GM12864 (cell line): ENCODE measurements at regions not wholly inside any gene's neighbourhood (a gene's known extent, or its start where the extent isn't known, plus 50 kb on each side); places are given as distances from the start of the nearest gene placed in this dataset.

ENCODE experiments used
- DNase-seq: peaks from one replicate; pipeline ENCODE4 v3.0.0-alpha.2; 2011; ENCODE audit warnings: low read depth
- H3K4me3 ChIP-seq: 2 replicates; pipeline ENCODE4 v1.5.1; 2011; ENCODE audit warnings: mild to moderate bottlenecking, low read depth, low read length, control low read depth
- CTCF ChIP-seq: IDR thresholded peaks from 2 replicates; pipeline ENCODE4 v1.5.1; 2011; ENCODE audit warnings: low read depth, mild to moderate bottlenecking, moderate library complexity, low read length, control low read depth, inconsistent platforms; ENCODE audit errors: missing control alignments

GRCh38 chr13:57857945-57858344, 226.4 kb downstream of the PCDH17 start:
- no peak for TF ChIP-seq CTCF
- no peak for DNase-seq
- H3K4me3 ChIP-seq: no peak overlapping the region

GRCh38 chr13:57858376-57858775, 226.8 kb downstream of the PCDH17 start:
- no peak for DNase-seq

GRCh38 chr13:57862879-57863278, 231.3 kb downstream of the PCDH17 start:
- DNase-seq: no peak
- no peak for TF ChIP-seq CTCF
- H3K4me3 ChIP-seq: no peak overlapping the region

More at GRCh38 chr13:57858376-57858775, 226.8 kb downstream of the PCDH17 start:
- H3K4me3 ChIP-seq: no peak overlapping the region
- TF ChIP-seq CTCF: no peak

GRCh38 chr13:57865600-57866294, 234.2 kb downstream of the PCDH17 start:
- DNase-seq: no peak
- H3K4me3 ChIP-seq: no peak overlapping the region
- no peak for TF ChIP-seq CTCF

GRCh38 chr13:57874530-57874929, 243.0 kb downstream of the PCDH17 start:
- TF ChIP-seq CTCF: no peak

GRCh38 chr13:57877601-57878000, 246.1 kb downstream of the PCDH17 start:
- no peak overlapping the region for H3K4me3 ChIP-seq
- no peak for DNase-seq
- TF ChIP-seq CTCF: no peak

More at GRCh38 chr13:57874530-57874929, 243.0 kb downstream of the PCDH17 start:
- DNase-seq: no peak
- no peak overlapping the region for H3K4me3 ChIP-seq

GRCh38 chr13:57878291-57878690, 246.7 kb downstream of the PCDH17 start:
- DNase-seq: no peak
- H3K4me3 ChIP-seq: no peak overlapping the region
- TF ChIP-seq CTCF: no peak
